ENCODE measurements at regions not wholly inside any gene's neighbourhood (a gene's known extent, or its start where the extent isn't known, plus 50 kb on each side); places are given as distances from the start of the nearest gene placed in this dataset.
"Not testable (repeated sequence)": the region's sequence is repeated elsewhere in the genome, so short reads cannot be mapped to it uniquely, and the experiment has no call there.

DNA sequence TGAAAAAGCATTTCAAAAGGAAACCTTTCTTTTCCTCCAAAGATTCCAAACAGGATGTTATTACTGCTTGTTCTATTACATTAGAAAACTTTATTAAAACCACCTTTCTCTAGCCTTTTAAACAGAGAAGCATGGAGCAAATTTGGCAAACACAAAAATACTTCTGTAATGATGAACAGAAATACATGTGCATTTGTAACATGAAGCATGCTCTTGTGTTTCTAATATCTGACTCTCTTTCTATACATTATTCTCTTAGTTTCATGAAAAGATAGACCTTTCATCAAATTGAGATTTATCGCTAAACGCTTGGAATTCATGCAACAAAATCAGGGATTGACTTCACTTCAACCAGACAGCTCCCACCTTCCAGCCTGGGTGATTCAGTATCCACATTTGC is 152.8 kb upstream of the IRS2 start:
- peak overlapping the region; percentile 20 for H3K27ac ChIP-seq (ENCODE audit: poor library complexity, severe bottlenecking)
- no peaks in the 10 kb centered on the region for H3K9me3 ChIP-seq (ENCODE audit: severe bottlenecking)
- no peak for ATAC-seq (ENCODE audit: low read depth)
- no peaks in the 10 kb centered on the region for H3K36me3 ChIP-seq (ENCODE audit: low read depth)
- peaks cover 10% of the 10 kb centered on the region for H3K4me1 ChIP-seq (ENCODE audit: insufficient read depth, poor library complexity, severe bottlenecking)
- DNase-seq (ENCODE audit: low spot score), result no peak
- TF ChIP-seq, protein P1, sequence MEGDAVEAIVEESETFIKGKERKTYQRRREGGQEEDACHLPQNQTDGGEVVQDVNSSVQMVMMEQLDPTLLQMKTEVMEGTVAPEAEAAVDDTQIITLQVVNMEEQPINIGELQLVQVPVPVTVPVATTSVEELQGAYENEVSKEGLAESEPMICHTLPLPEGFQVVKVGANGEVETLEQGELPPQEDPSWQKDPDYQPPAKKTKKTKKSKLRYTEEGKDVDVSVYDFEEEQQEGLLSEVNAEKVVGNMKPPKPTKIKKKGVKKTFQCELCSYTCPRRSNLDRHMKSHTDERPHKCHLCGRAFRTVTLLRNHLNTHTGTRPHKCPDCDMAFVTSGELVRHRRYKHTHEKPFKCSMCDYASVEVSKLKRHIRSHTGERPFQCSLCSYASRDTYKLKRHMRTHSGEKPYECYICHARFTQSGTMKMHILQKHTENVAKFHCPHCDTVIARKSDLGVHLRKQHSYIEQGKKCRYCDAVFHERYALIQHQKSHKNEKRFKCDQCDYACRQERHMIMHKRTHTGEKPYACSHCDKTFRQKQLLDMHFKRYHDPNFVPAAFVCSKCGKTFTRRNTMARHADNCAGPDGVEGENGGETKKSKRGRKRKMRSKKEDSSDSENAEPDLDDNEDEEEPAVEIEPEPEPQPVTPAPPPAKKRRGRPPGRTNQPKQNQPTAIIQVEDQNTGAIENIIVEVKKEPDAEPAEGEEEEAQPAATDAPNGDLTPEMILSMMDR (IDR thresholded peaks at IDR 0.05; ENCODE audit: poor library complexity, severe bottlenecking), result no peak
- no peak overlapping the region for H3K4me3 ChIP-seq (ENCODE audit: severe bottlenecking)
- H3K27me3 ChIP-seq (ENCODE audit: insufficient read depth, poor library complexity, severe bottlenecking), result no peaks in the 10 kb centered on the region

DNA sequence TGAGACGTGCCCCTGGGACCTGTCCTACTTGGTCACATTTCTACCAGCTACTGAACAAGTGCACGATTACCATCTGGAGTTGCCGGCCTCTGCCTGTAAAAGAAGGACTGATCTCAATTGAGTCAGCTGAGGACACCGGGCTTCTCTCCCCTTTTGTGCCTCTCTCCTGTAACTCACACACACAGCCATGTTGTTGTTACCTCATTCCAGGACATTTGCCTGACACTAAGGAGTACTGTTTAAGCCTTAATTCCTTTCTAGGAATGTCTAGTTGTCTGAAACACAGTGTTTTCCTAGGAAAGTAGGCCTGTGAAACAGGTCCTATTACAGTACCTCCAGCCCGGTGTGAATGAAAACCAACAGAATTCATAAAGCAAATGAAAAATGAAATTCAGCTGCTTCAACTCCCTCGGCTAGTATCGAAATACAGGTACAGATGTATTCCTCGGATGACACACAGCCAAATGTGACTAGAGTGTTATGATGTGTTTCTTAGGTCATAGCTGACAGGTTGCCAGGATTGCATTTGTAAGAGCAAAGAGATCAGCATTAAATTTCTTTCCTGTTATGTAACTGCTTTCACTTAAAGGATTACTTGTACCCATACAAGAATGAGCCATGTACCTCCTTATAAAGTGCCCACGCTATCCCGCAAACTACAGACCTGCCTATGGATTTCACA is 152.0 kb upstream of the IRS2 start:
- no peak for DNase-seq (ENCODE audit: low spot score)
- Histone ChIP-seq H3K27me3 (ENCODE audit: insufficient read depth, poor library complexity, severe bottlenecking) (no peaks in the 10 kb centered on the region), H3K4me1 (ENCODE audit: insufficient read depth, poor library complexity, severe bottlenecking) (peaks cover 10% of the 10 kb centered on the region), H3K36me3 (ENCODE audit: low read depth) (no peaks in the 10 kb centered on the region), H3K9me3 (ENCODE audit: severe bottlenecking) (no peaks in the 10 kb centered on the region), H3K4me3 (ENCODE audit: severe bottlenecking) (no peak overlapping the region), H3K27ac (ENCODE audit: poor library complexity, severe bottlenecking) (peak overlapping the region; percentile 20)
- TF ChIP-seq, protein P1 (IDR thresholded peaks at IDR 0.05; ENCODE audit: poor library complexity, severe bottlenecking), result no peak
- ATAC-seq (ENCODE audit: low read depth), result peak; percentile 59

DNA sequence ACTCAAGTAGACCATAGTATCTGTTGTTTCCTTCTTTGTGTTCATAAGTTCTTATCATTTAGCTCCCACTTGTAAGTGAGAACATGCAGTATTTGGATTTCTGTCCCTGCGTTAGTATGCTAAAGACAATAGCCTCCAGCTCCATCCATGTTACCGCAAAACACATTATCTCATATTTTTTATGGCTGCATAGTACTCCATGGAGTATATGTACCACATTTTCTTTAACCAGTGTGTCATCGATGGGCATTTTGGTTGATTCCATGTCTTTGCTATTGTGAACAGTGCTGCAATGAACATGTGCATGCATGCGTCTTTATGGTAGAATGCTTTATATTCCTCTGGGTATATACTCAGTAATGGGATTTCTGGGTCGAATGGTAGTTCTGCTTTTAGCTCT is 148.1 kb upstream of the IRS2 start:
- not testable (repeated sequence) for H3K27ac ChIP-seq (ENCODE audit: poor library complexity, severe bottlenecking); H3K4me1 ChIP-seq (ENCODE audit: insufficient read depth, poor library complexity, severe bottlenecking); H3K9me3 ChIP-seq (ENCODE audit: severe bottlenecking); H3K4me3 ChIP-seq (ENCODE audit: severe bottlenecking); ATAC-seq (ENCODE audit: low read depth); H3K36me3 ChIP-seq (ENCODE audit: low read depth); H3K27me3 ChIP-seq (ENCODE audit: insufficient read depth, poor library complexity, severe bottlenecking); DNase-seq (ENCODE audit: low spot score)

DNA sequence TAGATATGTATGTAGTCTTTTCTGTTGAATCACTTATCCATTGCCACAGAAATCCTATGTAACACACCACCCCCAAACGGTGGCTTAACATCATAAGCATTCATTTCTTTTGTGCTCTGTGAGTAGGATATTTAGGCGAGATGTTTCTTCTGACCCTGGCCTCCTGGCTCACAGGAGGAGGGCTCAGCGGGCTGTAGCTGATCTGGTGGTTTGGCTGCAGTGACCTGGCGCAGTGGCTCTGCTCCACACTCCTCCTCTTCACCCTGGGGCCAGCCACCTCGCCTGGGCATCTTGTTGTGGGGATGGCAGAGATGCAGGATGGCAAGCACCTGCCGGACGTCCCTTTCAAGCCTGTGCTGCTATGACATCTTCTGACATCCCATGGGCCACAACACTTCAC is 147.1 kb upstream of the IRS2 start:
- H3K9me3 ChIP-seq (ENCODE audit: severe bottlenecking), result no peaks in the 10 kb centered on the region
- TF ChIP-seq, protein P1 (IDR thresholded peaks at IDR 0.05; ENCODE audit: poor library complexity, severe bottlenecking), result no peak
- ATAC-seq (ENCODE audit: low read depth) (no peak), DNase-seq (ENCODE audit: low spot score) (no peak)
- H3K4me1 ChIP-seq (ENCODE audit: insufficient read depth, poor library complexity, severe bottlenecking), result peaks cover 4% of the 10 kb centered on the region
- H3K36me3 ChIP-seq (ENCODE audit: low read depth), result no peaks in the 10 kb centered on the region
- no peaks in the 10 kb centered on the region for H3K27me3 ChIP-seq (ENCODE audit: insufficient read depth, poor library complexity, severe bottlenecking)
- no peak overlapping the region for H3K27ac ChIP-seq (ENCODE audit: poor library complexity, severe bottlenecking)
- H3K4me3 ChIP-seq (ENCODE audit: severe bottlenecking), result no peak overlapping the region

DNA sequence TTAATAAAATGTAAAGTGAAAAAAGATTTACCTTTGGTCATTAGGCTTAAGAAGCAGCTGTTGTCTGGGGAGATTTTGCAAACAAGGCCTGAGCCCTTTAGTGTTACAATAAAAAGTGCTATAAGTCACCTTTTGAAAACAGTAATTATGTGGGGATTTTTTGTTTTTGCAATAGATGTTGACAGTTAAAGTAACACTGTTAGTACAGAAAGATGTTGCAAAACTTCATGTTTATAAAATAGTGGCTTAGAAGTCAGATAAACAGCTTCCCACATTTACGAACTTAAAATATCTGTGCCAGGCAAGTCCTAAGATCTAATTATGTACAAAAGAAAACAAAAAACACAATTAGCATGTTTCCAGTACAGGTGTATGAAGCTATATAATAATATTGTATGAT is 138.0 kb upstream of the IRS2 start:
- no peaks in the 10 kb centered on the region for H3K36me3 ChIP-seq (ENCODE audit: low read depth)
- ATAC-seq (ENCODE audit: low read depth) (no peak), DNase-seq (ENCODE audit: low spot score) (no peak)
- H3K27me3 ChIP-seq (ENCODE audit: insufficient read depth, poor library complexity, severe bottlenecking), result no peaks in the 10 kb centered on the region
- H3K4me3 ChIP-seq (ENCODE audit: severe bottlenecking), result no peak overlapping the region
- no peak overlapping the region for H3K27ac ChIP-seq (ENCODE audit: poor library complexity, severe bottlenecking)
- H3K9me3 ChIP-seq (ENCODE audit: severe bottlenecking), result peaks cover 6% of the 10 kb centered on the region
- H3K4me1 ChIP-seq (ENCODE audit: insufficient read depth, poor library complexity, severe bottlenecking), result peaks cover 10% of the 10 kb centered on the region
- TF ChIP-seq, protein P1 (IDR thresholded peaks at IDR 0.05; ENCODE audit: poor library complexity, severe bottlenecking), result no peak

Data from RWPE2 (cell line).